Ectodermal cell (in vitro differentiated cells): ENCODE measurements at regions not wholly inside any gene's neighbourhood (a gene's known extent, or its start where the extent isn't known, plus 50 kb on each side); places are given as distances from the start of the nearest gene placed in this dataset.
"Not testable (repeated sequence)": the region's sequence is repeated elsewhere in the genome, so short reads cannot be mapped to it uniquely, and the experiment has no call there.

Experiments used
- H3K27ac ChIP-seq: 2 replicates; pipeline ENCODE4 v1.7.0; 2013; ENCODE audit warnings: mild to moderate bottlenecking, low read depth, low read length; ENCODE audit not compliant: insufficient read depth, poor library complexity, severe bottlenecking
- H3K27me3 ChIP-seq: 2 replicates; pipeline ENCODE4 v1.7.0; 2013; ENCODE audit warnings: mild to moderate bottlenecking, low read length; ENCODE audit not compliant: insufficient read depth, control insufficient read depth, poor library complexity, severe bottlenecking
- H3K36me3 ChIP-seq: one replicate; pipeline ENCODE4 v1.7.0; 2013; ENCODE audit warnings: low read length; ENCODE audit not compliant: control insufficient read depth, insufficient read depth
- H3K4me1 ChIP-seq: one replicate; pipeline ENCODE4 v1.7.0; 2013; ENCODE audit warnings: low read length; ENCODE audit not compliant: control insufficient read depth, insufficient read depth
- H3K4me3 ChIP-seq: 2 replicates; pipeline ENCODE4 v1.7.0; 2013; ENCODE audit warnings: low read depth, low read length, control low read depth; ENCODE audit not compliant: insufficient read depth
- H3K9me3 ChIP-seq: 2 replicates; pipeline ENCODE4 v1.7.0; 2013; ENCODE audit warnings: mild to moderate bottlenecking, low read length, moderate library complexity; ENCODE audit not compliant: control insufficient read depth
- WGBS, 2 experiments: methylation state at CpG; one replicate each; pipeline ENCODE4 v1.1.7; 2013; ENCODE audit warnings: missing lambda C conversion rate in 2 of 2; 5-methylcytosine and 5-hydroxymethylcytosine counted together

DNA sequence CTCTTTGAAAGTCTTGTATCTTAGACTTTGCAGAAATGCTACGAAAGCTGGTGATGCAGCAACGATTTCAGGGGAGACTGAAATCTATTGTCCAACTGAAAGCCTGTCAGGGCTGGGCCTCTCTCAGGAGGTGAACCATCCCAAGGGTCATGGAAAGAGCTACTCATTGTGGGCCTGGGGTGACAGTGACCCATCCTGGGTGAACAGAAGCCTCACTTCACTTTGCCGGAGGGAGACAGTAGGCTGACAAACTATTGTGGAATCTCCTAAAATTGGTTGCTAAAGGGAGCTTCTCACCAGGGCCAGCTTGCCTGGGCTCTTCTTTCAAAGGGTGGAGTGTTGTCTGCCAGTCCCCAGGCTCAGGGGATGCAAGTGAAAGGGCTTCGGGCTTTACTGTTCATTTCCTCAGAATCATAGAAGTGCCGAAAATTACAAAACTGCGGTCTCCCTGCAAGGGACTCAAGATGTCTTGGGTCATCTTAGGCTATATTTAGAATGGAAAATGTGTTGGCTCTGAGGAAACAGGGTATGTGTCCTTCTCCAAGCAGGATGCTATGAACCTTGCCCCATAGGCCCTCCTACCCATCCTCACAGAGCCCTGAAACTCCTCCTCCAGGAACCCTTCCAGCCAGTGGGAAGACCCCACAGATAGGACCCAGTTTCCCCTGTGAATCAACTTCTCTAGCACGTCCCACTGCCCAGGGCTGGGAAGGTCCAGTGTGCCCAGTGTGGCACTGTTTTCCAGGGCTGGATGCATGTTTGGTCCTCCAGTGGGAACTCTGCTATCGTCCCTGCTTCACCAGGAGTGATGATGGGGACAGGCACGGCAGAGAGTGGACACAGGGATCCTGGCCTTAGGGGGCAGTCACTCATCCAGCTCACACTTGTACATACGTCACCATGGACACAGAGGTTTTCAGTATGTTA is 173.4 kb upstream of the PLGLB2 start:
- not testable (repeated sequence) for H3K4me3 ChIP-seq, H3K9me3 ChIP-seq, H3K36me3 ChIP-seq, H3K4me1 ChIP-seq, H3K27ac ChIP-seq, H3K27me3 ChIP-seq
- 78 to 85% methylated on average over 3 to 4 of the region's 10 CpGs for WGBS, 2 experiments

DNA sequence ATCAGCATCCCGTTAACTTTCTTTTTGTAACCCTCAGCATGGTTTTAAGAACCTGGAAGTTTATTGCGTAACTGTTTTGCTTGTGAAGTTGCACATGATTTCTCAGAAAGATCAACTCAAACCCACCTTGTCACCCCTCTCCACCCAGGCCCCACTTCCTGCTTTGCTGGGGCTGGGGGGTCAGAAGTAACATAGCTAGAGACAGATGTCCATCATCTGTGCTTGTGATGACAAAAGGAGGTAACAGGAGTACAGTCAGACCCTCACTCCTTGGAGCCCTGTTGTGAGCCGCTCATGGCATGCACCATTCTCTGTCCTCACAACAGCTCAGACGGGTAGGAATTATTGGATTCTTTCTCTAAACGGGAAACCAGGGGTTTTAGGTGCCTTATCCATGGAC is 172.7 kb upstream of the PLGLB2 start:
- WGBS, 2 experiments, result 66 to 70% methylated on average over 2 of the region's 5 CpGs
- not testable (repeated sequence) for H3K27me3 ChIP-seq, H3K27ac ChIP-seq, H3K4me3 ChIP-seq, H3K4me1 ChIP-seq, H3K36me3 ChIP-seq, H3K9me3 ChIP-seq

DNA sequence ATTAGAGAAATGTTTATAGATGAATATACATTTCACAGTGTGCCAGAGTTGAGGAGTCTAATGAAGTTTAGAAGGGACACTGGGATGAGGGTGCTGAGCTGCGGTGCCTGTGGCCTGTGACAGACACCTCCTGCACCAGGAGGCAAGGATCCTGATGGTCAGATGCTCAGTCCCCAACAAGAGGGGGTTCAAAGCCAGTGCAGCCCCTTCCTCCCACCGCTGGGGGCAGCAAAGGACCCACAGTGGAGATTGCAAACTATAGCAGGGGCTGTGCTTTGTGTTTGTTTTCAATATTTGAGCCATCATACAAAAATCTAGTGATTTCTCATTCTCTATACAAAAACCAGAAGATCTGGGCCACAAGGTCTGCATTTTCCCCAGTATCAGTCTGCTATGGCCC is 170.5 kb upstream of the PLGLB2 start:
- WGBS, 2 experiments, result no CpG with 5 or more reads among the region's 2 CpGs
- not testable (repeated sequence) for H3K4me1 ChIP-seq

DNA sequence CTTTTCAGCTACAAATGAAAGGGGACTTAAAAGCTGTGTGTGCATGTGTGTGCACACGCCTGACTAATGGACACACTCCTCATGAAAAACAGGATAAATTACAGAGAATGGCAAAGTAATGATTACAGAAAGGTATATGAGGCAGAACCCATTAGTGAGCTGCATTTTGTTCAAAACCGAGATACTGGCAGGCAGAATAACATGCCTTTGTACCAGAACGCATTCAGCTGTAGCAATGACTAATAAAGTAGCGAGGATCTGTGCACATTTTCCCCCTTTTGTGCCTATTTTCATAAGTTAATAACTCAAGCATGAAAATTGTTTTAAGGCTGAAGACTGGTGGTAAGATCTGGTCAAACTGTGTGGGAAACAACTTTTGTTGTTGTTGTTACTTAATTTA is 165.7 kb upstream of the PLGLB2 start:
- no CpG with 5 or more reads among the region's 4 CpGs for WGBS, 2 experiments
- H3K9me3 ChIP-seq, H3K27ac ChIP-seq, H3K4me3 ChIP-seq, H3K4me1 ChIP-seq, H3K27me3 ChIP-seq, H3K36me3 ChIP-seq: not testable (repeated sequence)

More for the DNA sequence above, 170.5 kb upstream of the PLGLB2 start:
- H3K27me3 ChIP-seq, H3K4me3 ChIP-seq, H3K9me3 ChIP-seq, H3K27ac ChIP-seq, H3K36me3 ChIP-seq: not testable (repeated sequence)

DNA sequence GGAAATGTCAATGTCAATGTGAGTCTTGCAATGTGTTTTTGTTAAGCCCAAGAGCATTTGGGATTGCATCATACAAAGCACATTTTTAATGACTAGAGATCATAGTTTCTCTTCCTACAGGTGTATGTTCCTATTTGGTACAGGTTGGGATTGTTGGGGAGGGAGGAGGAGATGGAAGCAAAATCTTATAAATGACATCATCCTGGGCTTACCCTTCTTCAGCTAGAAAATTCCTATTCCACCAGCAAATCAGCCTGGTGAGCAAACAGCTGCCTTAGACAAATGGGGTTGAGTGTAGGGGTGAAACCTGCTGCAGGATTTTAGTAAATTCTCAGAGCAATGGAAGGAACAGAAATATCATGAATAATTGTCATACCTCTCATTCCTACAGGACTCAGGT is 165.3 kb upstream of the PLGLB2 start:
- not testable (repeated sequence) for H3K36me3 ChIP-seq, H3K27me3 ChIP-seq, H3K9me3 ChIP-seq, H3K4me1 ChIP-seq, H3K4me3 ChIP-seq, H3K27ac ChIP-seq

DNA sequence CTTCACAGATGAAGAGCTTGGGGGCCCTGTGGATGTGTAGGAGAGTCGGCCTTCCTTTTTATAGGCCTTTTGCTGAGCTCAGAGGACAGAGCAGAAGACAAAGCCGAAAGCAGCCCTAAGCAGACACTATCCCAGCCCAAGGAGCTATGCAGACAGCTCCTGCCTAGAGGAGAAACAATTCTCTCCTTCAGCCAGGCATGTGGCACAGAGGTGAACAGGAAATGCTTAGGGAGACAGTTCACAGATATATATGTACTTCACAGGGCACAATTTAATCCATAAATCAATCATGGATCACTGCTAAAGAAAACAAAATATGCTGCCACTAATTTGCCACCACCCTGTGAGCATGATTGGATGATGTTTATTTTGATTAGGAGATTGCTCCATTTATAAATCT is 164.5 kb upstream of the PLGLB2 start:
- 92 to 100% methylated on average over 1 to 2 of the region's 2 CpGs for WGBS, 2 experiments
- H3K4me1 ChIP-seq, result not testable (repeated sequence)

DNA sequence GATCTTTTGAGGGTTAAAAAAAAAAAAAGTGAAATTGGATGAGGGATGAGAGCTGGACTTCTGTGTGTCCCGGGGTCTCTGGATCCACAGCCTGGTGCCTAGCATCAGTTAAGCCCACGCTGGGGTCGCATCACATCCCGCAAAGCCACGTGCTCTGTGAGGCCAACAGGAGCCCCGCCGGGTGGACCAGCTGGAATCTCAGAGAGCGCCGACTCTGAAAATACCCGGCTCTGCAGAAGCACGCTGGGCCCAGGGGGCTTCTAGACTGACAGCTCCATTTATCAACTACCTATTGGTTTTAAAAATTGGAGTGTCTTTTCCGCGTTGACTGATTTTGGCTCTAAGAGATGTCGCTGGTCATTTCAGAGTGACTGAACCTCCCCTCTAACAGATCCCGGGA is 164.1 kb upstream of the PLGLB2 start:
- not testable (repeated sequence) for H3K36me3 ChIP-seq, H3K4me1 ChIP-seq, H3K4me3 ChIP-seq, H3K27ac ChIP-seq, H3K27me3 ChIP-seq, H3K9me3 ChIP-seq
- WGBS, 2 experiments, result 73 to 78% methylated on average over 11 of the region's 15 CpGs

More for the DNA sequence above, 164.5 kb upstream of the PLGLB2 start:
- H3K36me3 ChIP-seq, H3K4me3 ChIP-seq, H3K9me3 ChIP-seq, H3K27me3 ChIP-seq, H3K27ac ChIP-seq: not testable (repeated sequence)

DNA sequence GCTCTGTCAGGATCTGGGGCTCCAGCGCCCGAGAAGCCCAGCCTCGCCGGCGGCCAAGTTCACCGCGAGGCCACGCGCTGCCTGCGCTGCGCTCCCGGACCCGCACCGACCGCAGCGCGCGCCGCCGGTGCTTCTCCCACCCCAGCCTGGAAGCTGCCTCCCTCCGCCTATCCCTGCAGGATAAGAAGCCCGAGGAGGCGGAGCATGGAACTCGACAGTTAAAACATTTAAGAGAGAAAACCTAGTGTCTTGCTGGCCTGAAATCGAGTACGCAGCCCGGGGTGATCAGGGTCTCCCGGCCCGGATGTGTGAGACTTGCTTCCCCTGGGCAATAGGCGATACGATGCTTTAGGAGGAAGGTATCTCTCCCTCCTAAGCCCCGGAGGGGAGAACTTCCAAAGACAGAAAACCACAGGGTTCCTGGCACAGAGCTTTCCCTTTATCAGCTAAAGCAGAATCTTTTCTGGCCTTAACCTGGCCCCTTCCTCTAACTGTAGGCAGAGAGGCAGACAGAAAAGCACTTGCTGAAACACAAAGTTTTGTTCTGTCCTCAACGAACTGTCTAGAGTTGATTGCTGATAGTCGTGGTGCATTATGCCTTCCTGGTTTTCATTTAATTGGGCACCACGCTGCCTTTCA is 163.5 kb upstream of the PLGLB2 start:
- not testable (repeated sequence) for H3K36me3 ChIP-seq, H3K9me3 ChIP-seq, H3K27ac ChIP-seq, H3K4me1 ChIP-seq, H3K27me3 ChIP-seq, H3K4me3 ChIP-seq
- WGBS, 2 experiments, result 63 to 66% methylated on average over 24 to 25 of the region's 35 CpGs

DNA sequence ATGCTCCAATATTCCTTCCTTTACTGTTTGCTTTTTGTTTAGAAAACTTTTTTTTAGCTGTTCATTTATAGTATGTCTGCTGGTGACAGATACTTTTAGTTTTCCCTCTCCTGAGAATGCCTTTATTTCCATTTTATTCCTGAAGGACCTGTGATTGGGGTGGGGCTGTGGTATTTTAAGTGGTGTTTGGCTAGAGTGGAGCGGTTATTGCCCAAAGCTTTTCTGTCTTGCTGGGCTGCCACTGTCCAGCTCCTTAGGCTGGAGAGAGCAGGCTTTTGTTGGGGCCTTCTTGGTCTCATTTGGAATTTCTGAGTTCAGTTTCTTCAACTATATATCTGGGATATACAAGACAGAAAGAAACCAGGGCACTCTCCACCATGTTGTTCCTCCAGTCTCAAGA is 160.0 kb upstream of the PLGLB2 start:
- not testable (repeated sequence) for H3K4me3 ChIP-seq, H3K36me3 ChIP-seq, H3K9me3 ChIP-seq, H3K4me1 ChIP-seq, H3K27ac ChIP-seq, H3K27me3 ChIP-seq
- no CpG with 5 or more reads among the region's 1 CpG for WGBS, 2 experiments

DNA sequence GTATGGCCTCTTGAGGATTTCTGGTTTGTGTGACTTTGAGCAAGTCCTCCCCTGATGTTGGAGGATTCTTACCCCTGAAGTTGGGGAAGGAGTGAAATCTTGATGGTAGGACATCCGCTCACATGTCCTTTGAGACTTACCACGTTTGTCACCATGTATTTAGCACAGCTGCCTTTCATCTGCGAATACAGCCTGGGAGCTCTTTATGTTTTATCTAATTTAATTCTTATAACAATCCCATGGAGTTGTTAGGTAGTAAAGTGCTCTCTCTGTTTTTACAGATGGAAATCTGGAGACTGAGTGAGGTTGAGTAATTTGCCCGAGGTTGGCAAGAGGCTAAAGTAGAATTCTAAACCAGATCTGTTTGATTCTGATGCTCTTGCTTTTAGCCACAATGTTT is 154.9 kb upstream of the PLGLB2 start:
- not testable (repeated sequence) for H3K9me3 ChIP-seq, H3K27ac ChIP-seq, H3K36me3 ChIP-seq, H3K4me3 ChIP-seq, H3K27me3 ChIP-seq, H3K4me1 ChIP-seq
- WGBS, 2 experiments, result 100% methylated on average over 1 of the region's 4 CpGs; no CpG with 5 or more reads in 1 of the 2 experiments
